ENCODE measurements at regions not wholly inside any gene's neighbourhood (a gene's known extent, or its start where the extent isn't known, plus 50 kb on each side); places are given as distances from the start of the nearest gene placed in this dataset.
A peak's percentile ranks its signal among the peaks of the same experiment; 100 is the strongest.

DNA sequence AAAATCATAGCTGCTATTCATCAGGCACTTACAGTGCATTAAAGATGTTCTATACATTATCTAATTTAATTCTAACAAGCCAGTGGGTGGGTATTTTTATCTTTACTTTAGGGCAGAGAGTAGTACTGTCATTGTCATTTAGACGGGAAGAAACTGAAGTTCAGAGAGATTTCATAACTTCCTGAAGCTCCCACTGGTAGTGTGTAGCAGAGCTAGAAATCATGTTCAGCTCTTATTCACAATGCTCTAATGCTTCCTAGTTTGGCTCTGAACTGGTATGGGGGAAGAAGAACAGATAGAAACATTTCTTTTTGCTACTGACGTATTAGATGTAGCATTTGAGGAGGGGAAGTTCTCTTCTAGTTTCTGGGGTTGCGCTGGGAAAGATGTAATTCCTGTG lies 116.7 kb downstream of the CYP26A1 start:
- H3K27me3 ChIP-seq: peaks cover 0 to 3% of the 10 kb centered on the region in 2 donors
- TF ChIP-seq, protein P1, sequence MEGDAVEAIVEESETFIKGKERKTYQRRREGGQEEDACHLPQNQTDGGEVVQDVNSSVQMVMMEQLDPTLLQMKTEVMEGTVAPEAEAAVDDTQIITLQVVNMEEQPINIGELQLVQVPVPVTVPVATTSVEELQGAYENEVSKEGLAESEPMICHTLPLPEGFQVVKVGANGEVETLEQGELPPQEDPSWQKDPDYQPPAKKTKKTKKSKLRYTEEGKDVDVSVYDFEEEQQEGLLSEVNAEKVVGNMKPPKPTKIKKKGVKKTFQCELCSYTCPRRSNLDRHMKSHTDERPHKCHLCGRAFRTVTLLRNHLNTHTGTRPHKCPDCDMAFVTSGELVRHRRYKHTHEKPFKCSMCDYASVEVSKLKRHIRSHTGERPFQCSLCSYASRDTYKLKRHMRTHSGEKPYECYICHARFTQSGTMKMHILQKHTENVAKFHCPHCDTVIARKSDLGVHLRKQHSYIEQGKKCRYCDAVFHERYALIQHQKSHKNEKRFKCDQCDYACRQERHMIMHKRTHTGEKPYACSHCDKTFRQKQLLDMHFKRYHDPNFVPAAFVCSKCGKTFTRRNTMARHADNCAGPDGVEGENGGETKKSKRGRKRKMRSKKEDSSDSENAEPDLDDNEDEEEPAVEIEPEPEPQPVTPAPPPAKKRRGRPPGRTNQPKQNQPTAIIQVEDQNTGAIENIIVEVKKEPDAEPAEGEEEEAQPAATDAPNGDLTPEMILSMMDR (IDR thresholded peaks at IDR 0.05): no peak
- no peak overlapping the region for H3K27ac ChIP-seq
- no peaks in the 10 kb centered on the region for H3K36me3 ChIP-seq
- no peak for DNase-seq (ENCODE audit: low spot score)
- H3K4me1 ChIP-seq: no peaks in the 10 kb centered on the region
- H3K4me3 ChIP-seq: no peak overlapping the region
- no peaks in the 10 kb centered on the region for H3K9me3 ChIP-seq

DNA sequence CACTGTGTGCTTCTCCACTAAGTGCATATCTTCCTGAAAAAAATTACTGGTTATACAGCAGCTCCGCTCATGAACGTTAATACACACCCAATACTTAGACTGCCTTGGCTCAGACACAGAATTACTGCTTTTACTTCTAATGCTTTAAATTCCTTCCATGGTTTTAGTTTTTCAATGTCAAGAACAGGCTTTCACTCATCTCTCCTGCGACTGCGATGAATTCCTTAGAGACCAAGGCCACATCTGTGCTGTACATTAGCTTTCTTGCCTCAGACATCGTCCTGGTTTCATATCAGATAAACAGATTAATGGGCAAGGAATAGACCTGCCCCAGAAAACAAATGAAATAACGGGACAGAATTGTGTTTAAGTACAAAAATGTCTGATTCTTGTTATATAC lies 120.2 kb downstream of the CYP26A1 start:
- Histone ChIP-seq H3K27me3 (peaks cover 0 to 3% of the 10 kb centered on the region in 2 donors), H3K9me3 (no peaks in the 10 kb centered on the region), H3K4me1 (peaks cover 0 to 8% of the 10 kb centered on the region in 2 donors), H3K4me3 (no peak overlapping the region), H3K27ac (no peak overlapping the region), H3K36me3 (no peaks in the 10 kb centered on the region)
- no peak for DNase-seq (ENCODE audit: low spot score)
- TF ChIP-seq, protein P1 (IDR thresholded peaks at IDR 0.05): no peak

DNA sequence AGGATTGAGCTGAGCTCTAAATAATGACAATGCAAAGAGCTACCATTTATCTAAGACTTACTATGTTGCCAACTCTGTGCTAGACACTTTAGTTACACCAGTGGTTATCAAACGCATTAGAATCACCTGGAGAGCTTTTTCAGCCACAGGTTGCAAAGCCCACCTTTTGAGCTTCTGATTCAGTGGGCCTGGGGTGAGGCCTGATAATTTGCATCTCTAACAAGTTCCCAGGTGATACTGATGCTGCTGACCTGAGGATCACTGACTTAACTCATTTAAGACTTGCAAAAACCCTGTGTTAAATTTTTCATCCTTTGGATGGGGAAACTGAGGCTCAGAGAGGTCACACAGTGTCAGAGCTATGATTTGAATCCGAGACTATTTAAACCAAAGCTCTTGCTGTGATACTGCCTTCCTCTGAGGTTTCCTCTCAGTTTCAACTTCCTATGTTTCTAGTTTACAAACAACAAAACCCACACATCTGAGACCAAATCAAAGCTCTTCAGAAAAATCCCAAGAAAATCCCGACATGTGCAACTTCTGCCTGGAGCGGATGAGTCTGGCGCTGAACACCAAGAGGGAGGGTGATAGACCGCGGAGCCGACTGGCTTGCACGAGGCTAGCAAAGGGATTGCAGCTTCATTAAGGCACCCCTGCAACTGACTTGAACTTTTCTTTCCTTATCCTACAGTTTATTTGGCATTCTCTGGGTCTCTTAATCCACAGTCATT lies 124.9 kb downstream of the CYP26A1 start:
- no peaks in the 10 kb centered on the region for H3K9me3 ChIP-seq
- H3K4me1 ChIP-seq: peaks cover 0 to 14% of the 10 kb centered on the region in 2 donors
- no peak for DNase-seq (ENCODE audit: low spot score)
- TF ChIP-seq, protein P1 (IDR thresholded peaks at IDR 0.05): no peak
- peak overlapping the region in 1 of 2 donors; percentile 39 for H3K4me3 ChIP-seq
- no peaks in the 10 kb centered on the region for H3K36me3 ChIP-seq
- no peaks in the 10 kb centered on the region for H3K27me3 ChIP-seq
- peak overlapping the region in 1 of 2 donors; percentile 32 for H3K27ac ChIP-seq

DNA sequence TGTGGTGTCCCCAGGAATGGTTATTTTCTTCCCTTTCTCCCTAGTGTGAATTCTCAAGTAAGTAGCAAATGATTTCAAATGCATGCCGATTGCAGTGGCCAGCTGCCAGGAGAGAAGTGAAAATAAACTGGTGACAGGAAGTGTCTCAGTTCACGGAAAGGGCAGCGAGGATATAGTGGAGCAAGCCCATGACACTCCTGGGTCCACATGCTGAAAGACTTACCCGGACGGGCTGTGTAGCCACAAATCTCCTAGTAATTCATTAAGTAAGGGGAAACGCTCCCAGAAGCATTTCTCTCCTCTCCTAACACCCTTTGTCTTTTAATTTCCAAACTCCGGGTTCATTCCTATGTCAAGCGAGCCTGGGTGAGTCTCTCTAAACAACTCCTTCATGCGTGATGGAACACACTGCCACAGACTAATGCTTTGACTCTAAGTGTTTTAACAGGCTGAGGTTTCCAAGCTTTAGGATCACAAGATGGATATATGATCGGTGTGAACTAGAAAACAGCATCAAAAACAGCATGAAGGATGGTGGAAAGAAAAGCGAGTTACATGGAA lies 125.6 kb downstream of the CYP26A1 start:
- Histone ChIP-seq H3K4me1 (peaks cover 0 to 14% of the 10 kb centered on the region in 2 donors), H3K4me3 (peak overlapping the region; percentile 27 to 39), H3K36me3 (no peaks in the 10 kb centered on the region), H3K27ac (peak overlapping the region in 1 of 2 donors; percentile 32), H3K9me3 (no peaks in the 10 kb centered on the region), H3K27me3 (no peaks in the 10 kb centered on the region)
- TF ChIP-seq, protein P1 (IDR thresholded peaks at IDR 0.05): no peak
- peak; percentile 81 for DNase-seq (ENCODE audit: low spot score)

DNA sequence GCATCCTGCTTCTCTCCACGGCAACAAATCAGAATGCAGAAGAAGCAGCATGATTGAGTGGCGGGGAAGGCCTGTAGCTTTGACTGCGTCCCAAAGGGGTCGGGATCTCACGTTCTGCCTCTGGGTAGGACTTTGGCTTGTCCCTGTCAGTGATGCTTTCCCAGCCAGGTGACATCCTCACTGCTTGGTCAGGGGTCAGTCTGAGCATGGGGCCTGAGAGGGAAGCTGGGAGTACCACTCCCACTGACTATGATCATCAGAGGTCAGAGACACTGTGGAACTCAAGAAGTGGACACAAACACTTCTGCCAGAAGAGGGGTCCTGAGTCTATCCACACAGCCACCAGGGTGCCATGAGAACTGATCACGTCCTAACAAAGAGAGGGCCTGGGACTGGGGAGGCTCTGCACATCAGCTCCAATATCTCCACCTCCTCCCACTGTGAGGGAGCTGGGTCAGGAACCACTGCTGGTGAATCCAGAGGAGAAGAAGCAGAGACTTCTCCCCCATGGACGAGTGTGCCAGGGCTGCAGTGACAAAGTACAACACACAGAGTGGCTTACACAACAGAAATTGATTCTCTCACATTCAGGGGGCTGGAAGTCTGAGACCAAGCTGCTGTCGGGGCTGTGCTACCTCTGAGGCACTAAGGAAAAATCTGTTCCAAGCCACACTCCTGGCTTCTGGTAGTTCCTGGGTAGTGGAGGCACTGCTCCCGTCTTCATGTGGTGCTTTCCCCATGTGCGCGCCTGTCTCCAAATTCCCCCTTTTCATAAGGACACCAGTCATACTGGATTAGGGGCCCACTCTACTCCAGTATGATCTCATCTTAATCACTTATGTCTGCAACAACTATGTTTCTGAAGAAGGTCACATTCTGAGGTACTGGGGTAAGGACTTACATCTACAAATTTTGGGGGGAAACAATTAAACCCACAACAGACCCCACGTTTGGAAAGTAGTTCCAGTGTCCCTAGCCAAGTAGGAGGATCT lies 131.1 kb downstream of the CYP26A1 start:
- no peaks in the 10 kb centered on the region for H3K36me3 ChIP-seq
- TF ChIP-seq, protein P1 (IDR thresholded peaks at IDR 0.05): no peak
- H3K27ac ChIP-seq: no peak overlapping the region
- DNase-seq (ENCODE audit: low spot score): no peak
- no peaks in the 10 kb centered on the region for H3K27me3 ChIP-seq
- no peaks in the 10 kb centered on the region for H3K9me3 ChIP-seq
- H3K4me3 ChIP-seq: no peak overlapping the region
- peaks cover 0 to 12% of the 10 kb centered on the region in 2 donors for H3K4me1 ChIP-seq
